ENCODE measurements at regions not wholly inside any gene's neighbourhood (a gene's known extent, or its start where the extent isn't known, plus 50 kb on each side); places are given as distances from the start of the nearest gene placed in this dataset.
"Not testable (repeated sequence)": the region's sequence is repeated elsewhere in the genome, so short reads cannot be mapped to it uniquely, and the experiment has no call there.

- TF ChIP-seq CTCF (IDR thresholded peaks at IDR 0.05); ZFX (IDR thresholded peaks at IDR 0.05; ENCODE audit: borderline replicate concordance): not testable (repeated sequence)
Observed at GRCh38 chr5:23420214-23420613, 87.2 kb upstream of the PRDM9 start.

All from 22Rv1 (cell line).